MCF 10A (cell line): ENCODE measurements at regions not wholly inside any gene's neighbourhood (a gene's known extent, or its start where the extent isn't known, plus 50 kb on each side); places are given as distances from the start of the nearest gene placed in this dataset.

Source experiments
- BruUV-seq: library from RNA; stranded (reverse); fragments of 400-500 nt; replicated peaks from 2 replicates; lab custom pipeline; 2021; lab: Mats Ljungman, UMichigan
- CTCF ChIA-PET: fragments of 300-600 bp; sonication (Branson Sonifier 250); formaldehyde crosslinking; extraction: SDS; loops from one replicate; lab custom pipeline; 2021; ENCODE audit warnings: antibody characterized with exemption, inconsistent platforms; lab: Yijun Ruan, JAX
- POLR2A ChIA-PET: fragments of 300-600, 350-650 bp; sonication (Branson Sonifier 250); formaldehyde crosslinking; extraction: SDS; loops from one replicate; lab custom pipeline; 2020; ENCODE audit warnings: antibody characterized with exemption, inconsistent platforms; lab: Yijun Ruan, JAX
- DNase-seq: peaks from one replicate; pipeline ENCODE4 v3.0.0-alpha.2; 2018; ENCODE audit not compliant: unreplicated experiment
- H3K27ac Mint-ChIP-seq: one replicate; pipeline ENCODE4 v1.8.0; 2022; ENCODE audit warnings: mild to moderate bottlenecking, low read depth, mixed read lengths; ENCODE audit not compliant: unreplicated experiment
- H3K27me3 Mint-ChIP-seq: one replicate; pipeline ENCODE4 v1.8.0; 2022; ENCODE audit warnings: mixed read lengths; ENCODE audit not compliant: insufficient read depth, unreplicated experiment
- H3K36me3 Mint-ChIP-seq: one replicate; pipeline ENCODE4 v1.8.0; 2022; ENCODE audit warnings: mild to moderate bottlenecking, moderate library complexity, mixed read lengths; ENCODE audit not compliant: insufficient read depth, unreplicated experiment
- H3K4me1 Mint-ChIP-seq: one replicate; pipeline ENCODE4 v1.8.0; 2022; ENCODE audit warnings: mixed read lengths; ENCODE audit not compliant: insufficient read depth, unreplicated experiment
- H3K4me3 Mint-ChIP-seq: one replicate; pipeline ENCODE4 v1.8.0; 2022; ENCODE audit warnings: mild to moderate bottlenecking, moderate library complexity, mixed read lengths; ENCODE audit not compliant: unreplicated experiment
- H3K9me3 Mint-ChIP-seq: one replicate; pipeline ENCODE4 v1.8.0; 2022; ENCODE audit warnings: mixed read lengths; ENCODE audit not compliant: unreplicated experiment
- CTCF ChIP-seq: fragments of 200-600 bp; IDR thresholded peaks from one replicate; pipeline ENCODE4 v1.8.0; 2022; ENCODE audit warnings: antibody characterized with exemption, mild to moderate bottlenecking; ENCODE audit not compliant: unreplicated experiment
- intact Hi-C: fragments of 100-400 bp; cut with micrococcal nuclease; formaldehyde crosslinking; loops from 2 replicates; pipeline ENCODE4 v1.14.1; 2022

DNA sequence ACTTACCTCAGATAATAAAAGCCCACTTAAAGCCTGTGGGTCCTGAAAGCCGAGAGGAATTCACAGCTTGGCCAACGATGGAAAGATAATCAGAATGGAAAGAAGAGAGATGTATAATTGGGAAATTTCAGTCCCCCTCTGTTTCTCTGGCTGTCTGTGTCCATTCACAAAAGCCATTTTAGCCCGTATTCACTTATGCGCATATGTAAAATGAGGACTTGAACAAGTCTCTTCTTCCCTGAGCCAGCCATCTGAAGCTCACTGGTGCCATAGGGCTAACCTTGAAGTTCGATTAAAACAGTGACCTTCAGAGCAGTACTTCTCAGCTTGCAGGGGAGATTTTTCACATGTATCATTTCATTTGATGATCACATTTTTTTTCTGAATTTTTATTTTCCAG lies 527.2 kb downstream of the GRIN2A start:
- POLR2A ChIA-PET: no interaction called here
- no peaks in the 10 kb centered on the region for H3K4me1 Mint-ChIP-seq
- CTCF ChIA-PET: interaction anchor here (0.5 kb wide), 1 partner anchor 860 kb away, joined by 3 read pairs; no protein-coding TSS in a partner anchor
- no peak overlapping the region for H3K27ac Mint-ChIP-seq
- H3K27me3 Mint-ChIP-seq: no peaks in the 10 kb centered on the region
- no peak for TF ChIP-seq CTCF
- peaks cover 6% of the 10 kb centered on the region for H3K36me3 Mint-ChIP-seq
- BruUV-seq: no TSS peak
- no peak for DNase-seq
- intact Hi-C loops: no loop called here
- H3K9me3 Mint-ChIP-seq: peaks cover 44% of the 10 kb centered on the region
- H3K4me3 Mint-ChIP-seq: no peak overlapping the region

- Mint-ChIP-seq H3K27me3 (no peaks in the 10 kb centered on the region), H3K27ac (no peak overlapping the region), H3K9me3 (peaks cover 34% of the 10 kb centered on the region), H3K4me1 (no peaks in the 10 kb centered on the region), H3K4me3 (no peak overlapping the region), H3K36me3 (peaks cover 6% of the 10 kb centered on the region)
- ChIA-PET CTCF (no interaction called here), POLR2A (no interaction called here)
- intact Hi-C loops: no loop called here
- BruUV-seq: no TSS peak
- TF ChIP-seq CTCF: no peak
- no peak for DNase-seq
These were observed 524.6 kb downstream of the GRIN2A start for GRCh38 chr16:9657641-9658040.

- H3K27me3 Mint-ChIP-seq: no peaks in the 10 kb centered on the region
- H3K27ac Mint-ChIP-seq: no peak overlapping the region
- no peaks in the 10 kb centered on the region for H3K4me1 Mint-ChIP-seq
- intact Hi-C loops: no loop called here
- peaks cover 29% of the 10 kb centered on the region for H3K9me3 Mint-ChIP-seq
- BruUV-seq: no TSS peak
- peaks cover 6% of the 10 kb centered on the region for H3K36me3 Mint-ChIP-seq
- no peak for DNase-seq
- no peak for TF ChIP-seq CTCF
- H3K4me3 Mint-ChIP-seq: no peak overlapping the region
- POLR2A ChIA-PET: no interaction called here
- CTCF ChIA-PET: interaction anchor here (0.6 to 0.7 kb wide), 2 partner anchors 10 to 34 kb away, joined by 3 to 4 read pairs; no protein-coding TSS in a partner anchor
These were observed 524.1 kb downstream of the GRIN2A start for GRCh38 chr16:9658164-9658563.

DNA sequence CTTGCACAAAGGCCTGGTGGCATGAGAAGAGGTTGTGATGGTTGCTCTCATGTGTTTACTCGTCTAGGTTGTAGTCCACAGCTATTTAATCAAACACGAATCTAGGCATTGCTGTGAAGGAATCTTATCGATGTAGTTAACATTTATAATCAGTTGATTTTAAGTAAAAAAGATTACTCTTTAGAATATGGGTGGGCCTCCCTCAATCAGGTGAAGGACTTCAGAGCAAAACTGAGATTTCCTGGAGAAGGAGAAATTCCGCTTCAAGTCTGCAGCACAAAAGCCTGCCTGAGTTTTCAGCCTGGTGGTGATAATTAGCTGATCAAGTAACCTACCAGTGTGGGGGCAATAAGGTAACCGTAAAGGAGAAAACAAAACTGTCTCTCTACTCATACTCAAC lies 523.6 kb downstream of the GRIN2A start:
- Mint-ChIP-seq H3K9me3 (peaks cover 25% of the 10 kb centered on the region), H3K27me3 (no peaks in the 10 kb centered on the region), H3K27ac (no peak overlapping the region), H3K4me3 (no peak overlapping the region), H3K36me3 (peaks cover 6% of the 10 kb centered on the region), H3K4me1 (no peaks in the 10 kb centered on the region)
- intact Hi-C loops: no loop called here
- POLR2A ChIA-PET: no interaction called here
- CTCF ChIA-PET: interaction anchor here (0.6 to 1.4 kb wide), 3 partner anchors 10 to 35 kb away, joined by 3 to 6 read pairs (median 4); no protein-coding TSS in a partner anchor
- no TSS peak for BruUV-seq
- DNase-seq: no peak
- no peak for TF ChIP-seq CTCF
